Activated CD4-positive, alpha-beta memory T cell treated with anti-CD3 and anti-CD28 coated beads for 36 hours (primary cell): ENCODE measurements at regions not wholly inside any gene's neighbourhood (a gene's known extent, or its start where the extent isn't known, plus 50 kb on each side); places are given as distances from the start of the nearest gene placed in this dataset.

Experiments used
- CTCF ChIA-PET: fragments of 350-600 bp; sonication (Branson Sonifier 250); formaldehyde crosslinking; loops from one replicate; lab custom pipeline; 2021; ENCODE audit warnings: antibody characterized with exemption, inconsistent platforms; lab: Charles Lee
- POLR2A ChIA-PET: fragments of 350-600 bp; sonication (Branson Sonifier 250); formaldehyde crosslinking; loops from one replicate; lab custom pipeline; 2021; ENCODE audit warnings: antibody characterized with exemption; lab: Charles Lee
- DNase-seq: peaks from one replicate; pipeline ENCODE4 v3.0.0-alpha.2; 2020
- H3K27ac Mint-ChIP-seq: one replicate; pipeline ENCODE4 v1.8.0; 2021; ENCODE audit warnings: mixed read lengths
- H3K27me3 Mint-ChIP-seq: one replicate; pipeline ENCODE4 v1.8.0; 2021; ENCODE audit warnings: mixed read lengths
- H3K36me3 Mint-ChIP-seq: one replicate; pipeline ENCODE4 v1.8.0; 2021; ENCODE audit warnings: mixed read lengths
- H3K4me1 Mint-ChIP-seq: one replicate; pipeline ENCODE4 v1.8.0; 2021; ENCODE audit warnings: low read depth, mixed read lengths
- H3K4me3 Mint-ChIP-seq: one replicate; pipeline ENCODE4 v1.8.0; 2021; ENCODE audit warnings: mild to moderate bottlenecking, mixed read lengths
- H3K9me3 Mint-ChIP-seq: one replicate; pipeline ENCODE4 v1.8.0; 2021; ENCODE audit warnings: mixed read lengths
- intact Hi-C: fragments of 100-400 bp; cut with micrococcal nuclease; formaldehyde crosslinking; loops from one replicate; pipeline ENCODE4 v1.15.1; 2023

DNA sequence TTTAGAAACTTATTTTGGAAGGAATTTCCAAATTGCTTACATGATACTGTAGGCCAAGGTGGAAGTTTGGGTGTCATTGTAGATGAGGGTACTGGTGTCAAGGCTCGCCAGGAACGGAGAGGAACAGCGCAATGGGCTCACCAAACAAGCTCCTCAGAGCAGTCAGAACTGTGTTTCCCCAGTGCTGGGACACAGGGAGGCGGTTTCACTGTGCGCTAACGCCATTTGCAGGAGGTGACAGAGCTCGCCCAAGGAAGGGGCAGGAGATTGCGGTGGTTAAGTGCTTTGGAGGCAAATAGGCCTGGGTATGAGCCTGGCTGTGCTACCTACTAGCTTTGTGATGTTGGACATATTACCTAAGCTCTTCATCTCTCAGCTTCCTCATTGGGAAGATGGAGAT, 57.3 kb downstream of the HHEX start:
- Mint-ChIP-seq H3K9me3 (no peaks in the 10 kb centered on the region), H3K27me3 (peaks cover 1% of the 10 kb centered on the region), H3K4me1 (peaks cover 5% of the 10 kb centered on the region), H3K4me3 (no peak overlapping the region), H3K36me3 (no peaks in the 10 kb centered on the region), H3K27ac (no peak overlapping the region)
- POLR2A ChIA-PET: no interaction called here
- CTCF ChIA-PET: no interaction called here
- intact Hi-C loops: no loop called here
- DNase-seq: no peak

GRCh38 chr10:92747600-92747999, 57.8 kb downstream of the HHEX start:
- H3K36me3 Mint-ChIP-seq: no peaks in the 10 kb centered on the region
- no peak overlapping the region for H3K27ac Mint-ChIP-seq
- POLR2A ChIA-PET: no interaction called here
- H3K4me1 Mint-ChIP-seq: peaks cover 5% of the 10 kb centered on the region
- CTCF ChIA-PET: no interaction called here
- no peak overlapping the region for H3K4me3 Mint-ChIP-seq
- intact Hi-C loops: no loop called here
- no peaks in the 10 kb centered on the region for H3K9me3 Mint-ChIP-seq
- peaks cover 1% of the 10 kb centered on the region for H3K27me3 Mint-ChIP-seq
- DNase-seq: peak; percentile 11

DNA sequence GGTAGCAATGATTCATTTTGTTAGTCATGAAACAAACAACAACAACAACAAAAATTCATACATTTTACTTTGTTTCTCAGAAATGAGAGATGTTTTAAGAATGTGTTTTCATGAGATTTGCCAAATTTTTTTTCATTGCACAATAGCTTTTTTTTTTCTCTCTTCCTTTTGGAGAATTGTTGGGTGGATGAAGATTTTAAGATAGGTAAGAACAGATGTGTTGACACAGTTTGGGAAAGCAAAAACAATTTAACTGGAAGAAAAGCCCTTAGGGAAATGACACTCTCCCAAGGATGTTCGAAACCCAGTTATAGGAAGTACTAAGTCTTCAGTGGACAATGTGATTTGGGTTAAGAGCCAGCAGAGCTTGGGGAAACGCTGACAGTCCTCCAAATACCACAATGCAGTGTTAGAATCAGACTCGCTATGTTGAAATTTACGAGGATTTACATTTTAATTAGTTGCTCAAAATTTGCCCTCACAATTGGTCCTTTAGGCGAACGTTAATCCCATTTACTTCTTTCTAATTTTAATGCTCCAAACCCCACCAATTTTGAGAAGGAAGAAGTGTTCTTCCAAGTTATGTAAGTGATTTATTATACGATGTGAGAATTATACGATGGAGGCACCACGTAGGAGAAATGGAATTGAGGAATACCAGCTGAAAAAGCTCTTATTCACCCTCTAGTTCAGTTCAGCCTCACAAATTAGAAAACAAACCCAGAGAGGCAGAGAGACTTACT, 61.2 kb downstream of the HHEX start:
- intact Hi-C loops: no loop called here
- ChIA-PET CTCF (no interaction called here), POLR2A (no interaction called here)
- no peaks in the 10 kb centered on the region for H3K9me3 Mint-ChIP-seq
- H3K27me3 Mint-ChIP-seq: peaks cover 1% of the 10 kb centered on the region
- peaks cover 5% of the 10 kb centered on the region for H3K4me1 Mint-ChIP-seq
- DNase-seq: no peak
- no peak overlapping the region for H3K4me3 Mint-ChIP-seq
- no peaks in the 10 kb centered on the region for H3K36me3 Mint-ChIP-seq
- no peak overlapping the region for H3K27ac Mint-ChIP-seq

- Mint-ChIP-seq H3K9me3 (no peaks in the 10 kb centered on the region), H3K4me1 (peaks cover 5% of the 10 kb centered on the region), H3K36me3 (no peaks in the 10 kb centered on the region), H3K27ac (no peak overlapping the region), H3K4me3 (no peak overlapping the region), H3K27me3 (peaks cover 1% of the 10 kb centered on the region)
- ChIA-PET POLR2A (no interaction called here), CTCF (no interaction called here)
- intact Hi-C loops: no loop called here
- no peak for DNase-seq
These were observed 61.7 kb downstream of the HHEX start for GRCh38 chr10:92751534-92751811.

- intact Hi-C loops: no loop called here
- Mint-ChIP-seq H3K36me3 (no peaks in the 10 kb centered on the region), H3K27me3 (peaks cover 1% of the 10 kb centered on the region), H3K9me3 (no peaks in the 10 kb centered on the region), H3K27ac (no peak overlapping the region), H3K4me1 (peaks cover 5% of the 10 kb centered on the region), H3K4me3 (no peak overlapping the region)
- ChIA-PET POLR2A (no interaction called here), CTCF (no interaction called here)
- no peak for DNase-seq
These were observed 62.1 kb downstream of the HHEX start for GRCh38 chr10:92751827-92752226.

- no peak overlapping the region for H3K4me3 Mint-ChIP-seq
- no peaks in the 10 kb centered on the region for H3K36me3 Mint-ChIP-seq
- peaks cover 1% of the 10 kb centered on the region for H3K27me3 Mint-ChIP-seq
- H3K4me1 Mint-ChIP-seq: no peaks in the 10 kb centered on the region
- DNase-seq: no peak
- intact Hi-C loops: no loop called here
- H3K9me3 Mint-ChIP-seq: no peaks in the 10 kb centered on the region
- ChIA-PET CTCF (no interaction called here), POLR2A (no interaction called here)
- no peak overlapping the region for H3K27ac Mint-ChIP-seq
These were observed 64.1 kb downstream of the HHEX start for GRCh38 chr10:92753865-92754264.

DNA sequence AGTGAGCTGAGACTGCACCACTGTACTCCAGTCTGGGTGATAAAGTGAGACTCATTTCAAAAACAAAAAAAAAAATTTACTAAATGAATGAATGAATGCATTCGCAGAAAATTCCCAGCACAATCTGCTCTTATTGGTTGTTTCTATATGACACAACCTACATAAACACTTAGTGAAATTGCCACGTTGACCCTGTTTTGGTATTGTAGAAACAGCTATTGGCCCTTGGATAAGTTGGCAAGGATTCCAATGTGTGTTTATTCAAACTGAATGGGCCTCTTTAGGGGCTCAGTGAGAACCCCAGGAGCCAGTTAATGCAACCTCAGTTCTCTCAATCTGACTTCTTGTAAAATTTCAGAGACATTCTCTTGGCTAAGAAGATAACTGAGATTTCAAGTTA, 66.0 kb downstream of the HHEX start:
- Mint-ChIP-seq H3K27me3 (peaks cover 1% of the 10 kb centered on the region), H3K36me3 (no peaks in the 10 kb centered on the region), H3K4me3 (no peak overlapping the region), H3K4me1 (no peaks in the 10 kb centered on the region), H3K9me3 (no peaks in the 10 kb centered on the region), H3K27ac (no peak overlapping the region)
- no peak for DNase-seq
- ChIA-PET CTCF (no interaction called here), POLR2A (no interaction called here)
- intact Hi-C loops: no loop called here

- intact Hi-C loops: no loop called here
- CTCF ChIA-PET: no interaction called here
- Mint-ChIP-seq H3K27ac (no peak overlapping the region), H3K4me3 (no peak overlapping the region), H3K4me1 (no peaks in the 10 kb centered on the region), H3K36me3 (no peaks in the 10 kb centered on the region), H3K27me3 (no peaks in the 10 kb centered on the region), H3K9me3 (no peaks in the 10 kb centered on the region)
- POLR2A ChIA-PET: no interaction called here
- no peak for DNase-seq
These were observed 66.7 kb downstream of the HHEX start for GRCh38 chr10:92756201-92757065.

DNA sequence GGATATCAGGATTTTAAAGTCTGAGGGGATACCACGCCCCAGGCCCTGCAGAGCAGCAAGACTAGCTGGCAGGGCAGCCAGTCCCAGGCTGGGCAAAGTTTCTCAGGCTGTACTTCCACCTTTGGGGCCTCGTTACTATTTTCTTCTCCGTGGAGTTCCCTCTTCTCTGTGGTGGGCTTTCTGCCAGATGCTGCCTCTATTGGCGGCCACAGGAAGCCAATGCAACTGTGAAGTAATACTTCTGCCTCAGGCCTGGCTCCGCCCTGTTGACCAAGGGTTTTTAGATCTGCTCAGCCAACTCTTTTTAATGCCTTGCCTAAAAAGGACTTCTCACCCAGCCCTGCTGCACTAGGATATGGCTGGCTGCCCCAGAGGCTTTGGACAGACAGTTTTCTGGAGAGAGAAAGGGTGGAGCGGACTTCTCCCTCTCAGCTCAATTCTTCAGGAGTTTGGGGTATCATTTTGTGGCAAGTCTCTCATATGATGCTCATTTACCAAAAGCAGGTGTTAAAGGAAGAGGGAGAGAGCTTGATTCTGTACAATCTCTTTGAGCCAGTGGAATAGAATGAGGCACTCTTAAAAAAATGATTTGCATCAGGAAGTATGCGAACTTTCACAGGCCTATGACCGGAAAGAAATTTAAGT, 67.4 kb downstream of the HHEX start:
- ChIA-PET CTCF (no interaction called here), POLR2A (no interaction called here)
- Mint-ChIP-seq H3K27me3 (no peaks in the 10 kb centered on the region), H3K27ac (no peak overlapping the region), H3K36me3 (no peaks in the 10 kb centered on the region), H3K9me3 (no peaks in the 10 kb centered on the region), H3K4me1 (no peaks in the 10 kb centered on the region), H3K4me3 (no peak overlapping the region)
- intact Hi-C loops: no loop called here
- no peak for DNase-seq

DNA sequence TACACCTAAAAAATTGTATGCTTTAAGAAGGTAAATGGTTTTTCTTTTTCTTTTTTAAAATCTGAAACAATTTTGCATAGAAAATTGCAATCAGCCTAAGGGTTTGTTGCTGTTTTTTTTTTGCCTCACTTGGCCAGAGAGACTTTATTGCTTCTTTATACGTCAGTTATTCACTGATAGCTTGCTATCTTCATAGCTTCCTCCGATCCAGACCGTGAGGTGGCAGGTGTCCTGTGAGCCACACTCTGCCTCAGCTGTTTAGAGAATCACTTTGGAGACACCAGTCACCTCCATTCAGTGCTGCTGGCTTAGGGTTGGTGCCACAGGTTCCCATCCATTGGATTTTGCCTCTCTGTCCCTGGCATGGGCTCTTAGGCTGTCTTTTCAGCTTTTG, 68.0 kb downstream of the HHEX start:
- no peaks in the 10 kb centered on the region for H3K9me3 Mint-ChIP-seq
- CTCF ChIA-PET: no interaction called here
- intact Hi-C loops: no loop called here
- no peak overlapping the region for H3K4me3 Mint-ChIP-seq
- H3K27ac Mint-ChIP-seq: no peak overlapping the region
- no peaks in the 10 kb centered on the region for H3K36me3 Mint-ChIP-seq
- POLR2A ChIA-PET: no interaction called here
- H3K4me1 Mint-ChIP-seq: no peaks in the 10 kb centered on the region
- H3K27me3 Mint-ChIP-seq: no peaks in the 10 kb centered on the region
- DNase-seq: no peak

DNA sequence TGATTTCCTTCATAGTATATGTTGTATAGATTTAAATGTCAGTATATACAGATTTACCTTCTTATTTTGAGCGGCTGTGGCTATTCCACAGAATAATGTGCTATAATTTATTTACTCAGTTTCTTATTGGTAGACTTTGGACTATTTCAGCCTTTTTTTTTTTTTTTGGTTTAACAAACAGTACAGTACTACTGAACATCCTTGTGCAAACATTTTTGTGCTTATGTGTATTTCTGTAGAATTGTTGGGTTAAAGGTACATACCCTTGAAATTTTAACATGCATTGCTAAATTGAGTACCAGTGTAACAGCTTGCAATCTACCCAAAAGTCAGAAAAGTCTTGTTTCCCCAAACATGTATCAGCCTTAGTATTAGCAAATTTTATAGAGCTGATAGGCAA, 68.8 kb downstream of the HHEX start:
- no peak overlapping the region for H3K27ac Mint-ChIP-seq
- H3K9me3 Mint-ChIP-seq: no peaks in the 10 kb centered on the region
- H3K4me1 Mint-ChIP-seq: no peaks in the 10 kb centered on the region
- peaks cover under 1% of the 10 kb centered on the region for H3K27me3 Mint-ChIP-seq
- H3K36me3 Mint-ChIP-seq: no peaks in the 10 kb centered on the region
- ChIA-PET POLR2A (no interaction called here), CTCF (no interaction called here)
- no peak for DNase-seq
- intact Hi-C loops: no loop called here
- no peak overlapping the region for H3K4me3 Mint-ChIP-seq

DNA sequence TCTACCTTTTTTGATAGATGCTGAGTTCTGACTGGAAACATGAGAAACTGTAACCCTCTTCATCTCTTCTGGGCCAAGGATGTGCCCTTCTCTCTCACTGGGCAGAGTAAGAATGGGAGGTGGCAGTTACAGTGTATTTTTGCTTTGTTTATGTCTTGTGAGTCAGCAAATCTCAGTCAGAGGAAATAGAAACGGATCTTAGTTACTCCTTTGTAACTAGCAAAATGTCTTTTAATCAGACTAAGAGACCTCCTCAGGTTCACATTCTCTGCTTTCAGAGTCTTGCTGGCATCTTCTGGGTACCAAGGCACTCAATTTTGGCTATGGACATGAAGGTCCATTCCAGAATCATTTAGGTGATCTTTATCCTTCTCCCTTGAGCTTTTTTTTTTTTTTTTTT, 70.9 kb downstream of the HHEX start:
- Mint-ChIP-seq H3K27ac (no peak overlapping the region), H3K36me3 (no peaks in the 10 kb centered on the region), H3K4me3 (no peak overlapping the region), H3K27me3 (peaks cover 9% of the 10 kb centered on the region), H3K4me1 (no peaks in the 10 kb centered on the region), H3K9me3 (no peaks in the 10 kb centered on the region)
- DNase-seq: no peak
- CTCF ChIA-PET: no interaction called here
- POLR2A ChIA-PET: no interaction called here
- intact Hi-C loops: no loop called here
